ENCODE measurements at regions not wholly inside any gene's neighbourhood (a gene's known extent, or its start where the extent isn't known, plus 50 kb on each side); places are given as distances from the start of the nearest gene placed in this dataset.

DNA sequence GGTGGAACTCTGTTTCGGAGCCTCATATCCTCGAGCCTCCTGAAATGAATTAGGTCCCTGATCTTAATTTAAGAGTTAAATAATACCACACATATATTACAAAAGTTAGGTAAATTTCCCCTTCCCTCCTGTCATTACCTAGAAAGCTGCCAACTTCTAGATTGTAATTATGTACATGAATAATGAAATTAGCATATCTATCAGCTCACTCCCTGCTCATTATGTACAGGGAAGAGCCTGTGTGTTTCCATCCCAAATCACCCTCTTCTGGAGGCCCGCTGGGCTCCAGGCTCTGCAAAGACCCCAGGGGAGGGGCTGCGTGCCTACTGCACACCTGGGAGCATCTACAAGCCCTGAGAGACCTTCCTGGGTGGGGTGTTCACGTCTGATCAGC, 384.1 kb downstream of the MN1 start:
- TF ChIP-seq POLR2A (IDR thresholded peaks at IDR 0.05) = no peak
- no peak for TF ChIP-seq POLR2AphosphoS5 (IDR thresholded peaks at IDR 0.05; ENCODE audit: insufficient read depth in 1 of 2, low read depth in 1 of 2)
- TF ChIP-seq CTCF (IDR thresholded peaks at IDR 0.05) = no peak
- Histone ChIP-seq H3K27ac (no peak overlapping the region), H3K9me3 (no peaks in the 10 kb centered on the region), H3K36me3 (no peaks in the 10 kb centered on the region), H3K27me3 (no peaks in the 10 kb centered on the region), H3K4me1 (peaks cover 14% of the 10 kb centered on the region), H3K4me3 (no peak overlapping the region)
- intact Hi-C loops (cut with DNase I) = loop anchor here (10.0 kb wide), 1 partner anchor 197 kb away; no protein-coding TSS in a partner anchor
- DNase-seq (ENCODE audit: extremely low spot score in 2 of 2) = no peak

DNA sequence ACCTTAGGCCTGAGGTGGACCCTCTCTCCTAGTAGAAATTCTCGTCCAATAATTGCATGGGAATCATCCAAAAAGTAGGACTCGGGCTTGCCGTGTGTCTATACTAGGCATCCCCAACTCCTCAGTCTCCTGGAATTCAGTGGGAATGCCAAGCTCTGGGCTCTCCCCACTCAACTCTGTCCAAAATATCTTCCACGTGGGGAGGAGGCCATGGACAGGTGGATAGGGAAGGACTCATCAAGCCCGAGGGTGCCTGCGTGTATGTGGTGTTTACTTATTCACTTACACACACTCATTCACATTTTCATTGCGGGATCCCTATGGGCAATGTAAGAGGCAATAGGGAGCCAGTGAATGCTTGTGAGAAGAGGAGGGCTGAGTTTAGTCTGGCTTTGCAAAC, 383.3 kb downstream of the MN1 start:
- TF ChIP-seq POLR2AphosphoS5 (IDR thresholded peaks at IDR 0.05; ENCODE audit: insufficient read depth in 1 of 2, low read depth in 1 of 2) (no peak), POLR2A (IDR thresholded peaks at IDR 0.05) (no peak), CTCF (IDR thresholded peaks at IDR 0.05) (no peak)
- intact Hi-C loops (cut with DNase I) = loop anchor here (10.0 kb wide), 1 partner anchor 197 kb away; no protein-coding TSS in a partner anchor

GRCh38 chr22:27419473-27419872, 382.1 kb downstream of the MN1 start:
- Histone ChIP-seq H3K27me3 (no peaks in the 10 kb centered on the region), H3K4me1 (peaks cover 14% of the 10 kb centered on the region), H3K4me3 (no peak overlapping the region), H3K9me3 (no peaks in the 10 kb centered on the region), H3K36me3 (no peaks in the 10 kb centered on the region), H3K27ac (no peak overlapping the region)
- intact Hi-C loops (cut with DNase I) = loop anchor here (10.0 kb wide), 1 partner anchor 195 kb away; no protein-coding TSS in a partner anchor
- DNase-seq (ENCODE audit: extremely low spot score in 2 of 2) = no peak
- TF ChIP-seq CTCF (IDR thresholded peaks at IDR 0.05) (no peak), POLR2A (IDR thresholded peaks at IDR 0.05) (no peak), POLR2AphosphoS5 (IDR thresholded peaks at IDR 0.05; ENCODE audit: insufficient read depth in 1 of 2, low read depth in 1 of 2) (no peak)

More for the DNA sequence above, 383.3 kb downstream of the MN1 start:
- Histone ChIP-seq H3K27ac (no peak overlapping the region), H3K36me3 (no peaks in the 10 kb centered on the region), H3K27me3 (no peaks in the 10 kb centered on the region), H3K9me3 (no peaks in the 10 kb centered on the region), H3K4me3 (no peak overlapping the region), H3K4me1 (peaks cover 14% of the 10 kb centered on the region)
- no peak for DNase-seq (ENCODE audit: extremely low spot score in 2 of 2)

DNA sequence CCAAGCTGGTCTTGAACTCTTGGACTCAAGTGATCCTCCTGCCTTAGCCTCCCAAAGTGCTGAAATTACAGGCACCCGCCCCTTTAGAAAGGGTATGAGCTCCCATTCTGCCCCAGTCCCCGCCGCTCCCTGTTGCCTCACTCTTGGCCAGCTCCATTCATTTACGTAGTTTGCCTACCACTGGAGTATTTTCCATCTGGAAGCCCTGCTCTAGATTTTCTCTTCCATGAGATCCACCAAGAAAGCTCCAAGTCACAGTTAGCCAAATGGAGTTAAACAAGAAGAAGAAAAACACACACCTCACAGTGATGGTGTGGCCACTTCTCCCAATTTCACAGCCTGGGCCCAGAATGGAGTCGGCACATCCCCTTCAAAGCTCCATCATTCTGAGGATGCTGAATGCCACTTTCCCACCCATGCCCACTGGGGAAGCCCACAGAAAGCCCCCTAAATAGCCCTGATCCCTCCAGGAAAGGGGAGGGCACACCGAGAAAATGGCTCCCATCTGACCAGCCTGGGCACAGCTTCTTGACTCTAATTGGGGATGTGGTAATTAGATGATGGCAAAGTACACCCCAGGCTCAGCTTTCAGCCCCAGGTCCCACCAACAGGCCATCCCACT, 381.2 kb downstream of the MN1 start:
- H3K4me1 ChIP-seq = peaks cover 14% of the 10 kb centered on the region
- intact Hi-C loops (cut with DNase I) = no loop called here
- no peaks in the 10 kb centered on the region for H3K27me3 ChIP-seq
- H3K9me3 ChIP-seq = no peaks in the 10 kb centered on the region
- no peak for TF ChIP-seq POLR2A (IDR thresholded peaks at IDR 0.05)
- TF ChIP-seq POLR2AphosphoS5 (IDR thresholded peaks at IDR 0.05; ENCODE audit: insufficient read depth in 1 of 2, low read depth in 1 of 2) = no peak
- no peak for TF ChIP-seq CTCF (IDR thresholded peaks at IDR 0.05)
- no peak for DNase-seq (ENCODE audit: extremely low spot score in 2 of 2)
- peak overlapping the region; percentile 52 for H3K27ac ChIP-seq
- H3K36me3 ChIP-seq = no peaks in the 10 kb centered on the region
- peak overlapping the region in 1 of 2 donors; percentile 8 for H3K4me3 ChIP-seq

DNA sequence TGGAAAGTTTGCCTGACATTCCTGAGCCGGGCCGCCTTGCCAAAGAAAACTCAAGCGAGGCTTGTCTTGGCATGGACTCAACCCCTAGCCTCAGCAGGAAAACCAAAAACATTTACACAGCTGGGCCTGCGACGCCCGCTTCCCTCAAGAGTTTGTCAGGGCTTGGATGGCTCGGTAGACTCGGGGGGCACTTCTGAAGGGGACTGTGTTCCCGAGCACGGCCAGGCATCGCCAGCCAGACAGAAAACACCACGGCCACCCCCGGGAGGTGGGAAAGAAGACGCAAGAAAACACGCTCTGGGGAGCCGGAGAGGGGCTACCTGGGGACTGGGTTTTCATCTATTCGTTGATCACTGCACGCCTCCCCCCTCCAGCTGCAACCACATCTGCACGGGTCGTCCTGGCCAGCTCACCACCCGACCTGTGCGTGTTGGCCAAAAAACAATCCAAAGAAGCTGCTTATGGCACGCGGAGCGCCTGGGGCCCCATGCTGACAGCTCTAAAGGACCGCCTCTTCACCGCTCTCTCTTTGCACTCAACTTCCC, 380.7 kb downstream of the MN1 start:
- Histone ChIP-seq H3K36me3 (no peaks in the 10 kb centered on the region), H3K4me1 (peaks cover 14% of the 10 kb centered on the region), H3K27me3 (no peaks in the 10 kb centered on the region), H3K4me3 (peak overlapping the region in 1 of 2 donors; percentile 8), H3K9me3 (no peaks in the 10 kb centered on the region), H3K27ac (peak overlapping the region; percentile 52)
- no peak for DNase-seq (ENCODE audit: extremely low spot score in 2 of 2)
- TF ChIP-seq CTCF (IDR thresholded peaks at IDR 0.05) (no peak), POLR2AphosphoS5 (IDR thresholded peaks at IDR 0.05; ENCODE audit: insufficient read depth in 1 of 2, low read depth in 1 of 2) (no peak), POLR2A (IDR thresholded peaks at IDR 0.05) (no peak)
- intact Hi-C loops (cut with DNase I) = no loop called here

Measured in vagina (tissue), 2 donors.